ENCODE measurements at regions not wholly inside any gene's neighbourhood (a gene's known extent, or its start where the extent isn't known, plus 50 kb on each side); places are given as distances from the start of the nearest gene placed in this dataset.

DNA sequence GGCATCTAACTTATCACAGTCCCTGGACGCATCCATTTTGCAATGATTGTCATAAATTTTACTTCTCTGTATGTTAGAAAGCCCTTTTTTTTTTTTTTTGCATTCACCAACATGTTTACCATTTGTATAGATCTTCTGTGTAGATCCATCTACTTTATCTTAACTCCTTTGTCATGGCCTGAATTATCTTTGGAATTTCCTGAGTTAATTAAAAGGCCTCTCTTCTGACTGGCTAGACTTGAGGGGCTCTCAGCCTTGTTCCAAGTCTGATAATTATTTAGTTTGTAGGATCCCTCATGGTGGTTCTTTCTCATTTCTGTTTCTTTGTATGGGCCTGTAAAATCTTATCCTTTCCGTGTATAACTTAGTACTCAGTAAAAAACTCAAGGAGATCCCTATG lies 387.0 kb downstream of the C12orf50 start:
- no peak for TF ChIP-seq EZH2 (IDR thresholded peaks at IDR 0.05)
- TF ChIP-seq, protein P1, sequence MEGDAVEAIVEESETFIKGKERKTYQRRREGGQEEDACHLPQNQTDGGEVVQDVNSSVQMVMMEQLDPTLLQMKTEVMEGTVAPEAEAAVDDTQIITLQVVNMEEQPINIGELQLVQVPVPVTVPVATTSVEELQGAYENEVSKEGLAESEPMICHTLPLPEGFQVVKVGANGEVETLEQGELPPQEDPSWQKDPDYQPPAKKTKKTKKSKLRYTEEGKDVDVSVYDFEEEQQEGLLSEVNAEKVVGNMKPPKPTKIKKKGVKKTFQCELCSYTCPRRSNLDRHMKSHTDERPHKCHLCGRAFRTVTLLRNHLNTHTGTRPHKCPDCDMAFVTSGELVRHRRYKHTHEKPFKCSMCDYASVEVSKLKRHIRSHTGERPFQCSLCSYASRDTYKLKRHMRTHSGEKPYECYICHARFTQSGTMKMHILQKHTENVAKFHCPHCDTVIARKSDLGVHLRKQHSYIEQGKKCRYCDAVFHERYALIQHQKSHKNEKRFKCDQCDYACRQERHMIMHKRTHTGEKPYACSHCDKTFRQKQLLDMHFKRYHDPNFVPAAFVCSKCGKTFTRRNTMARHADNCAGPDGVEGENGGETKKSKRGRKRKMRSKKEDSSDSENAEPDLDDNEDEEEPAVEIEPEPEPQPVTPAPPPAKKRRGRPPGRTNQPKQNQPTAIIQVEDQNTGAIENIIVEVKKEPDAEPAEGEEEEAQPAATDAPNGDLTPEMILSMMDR (IDR thresholded peaks at IDR 0.05) = no peak
- no peak for TF ChIP-seq EZH2phosphoT487 (IDR thresholded peaks at IDR 0.05)
